Right lobe of liver (tissue), 6 donors: ENCODE measurements at regions not wholly inside any gene's neighbourhood (a gene's known extent, or its start where the extent isn't known, plus 50 kb on each side); places are given as distances from the start of the nearest gene placed in this dataset.
"Not testable (repeated sequence)": the region's sequence is repeated elsewhere in the genome, so short reads cannot be mapped to it uniquely, and the experiment has no call there.

ENCODE experiments used
- ATAC-seq, 4 donors: fragments of 200-7000 bp; cut with Tn5 transposase; one replicate each; pipeline ENCODE4 v1.9.1; 2020; ENCODE audit warnings: mild to moderate bottlenecking in 4 of 4, moderate library complexity in 4 of 4
- DNase-seq, 3 donors: peaks; one replicate each; pipeline ENCODE4 v3.0.0-alpha.2; 2020
- H3K27ac ChIP-seq, 3 donors: fragments of 200-600 bp; one replicate each; pipeline ENCODE4 v1.8.0; 2022
- H3K27me3 ChIP-seq, 2 donors: fragments of 200-600 bp; one replicate each; pipeline ENCODE4 v1.8.0; 2022
- H3K36me3 ChIP-seq, 4 donors: fragments of 200-600 bp; sonication (generic) in 1 of 4; one replicate each; pipeline versions ENCODE4 v1.5.1 to v1.8.0; 2017 to 2022; ENCODE audit warnings: control low read depth in 1 of 4
- H3K4me1 ChIP-seq, 4 donors: fragments of 200-600 bp; sonication (generic) in 1 of 4; one replicate each; pipeline versions ENCODE4 v1.5.1 to v1.8.0; 2017 to 2022; ENCODE audit warnings: control low read depth in 1 of 4
- H3K4me3 ChIP-seq, 3 donors: fragments of 200-600 bp; one replicate each; pipeline ENCODE4 v1.8.0; 2022
- H3K9me3 ChIP-seq, 4 donors: fragments of 200-600 bp; sonication (generic) in 1 of 4; one replicate each; pipeline versions ENCODE4 v1.5.1 to v1.8.0; 2017 to 2022; ENCODE audit warnings: control low read depth in 1 of 4
- CTCF ChIP-seq, 4 donors: fragments of 200-600 bp in 3 of 4; fragments of 450-650 bp in 1 of 4; IDR thresholded peaks; one replicate each; pipeline versions ENCODE4 v1.5.1 to v1.8.0; 2016 to 2022; ENCODE audit warnings: antibody characterized with exemption in 4 of 4, mild to moderate bottlenecking in 2 of 4
- POLR2A ChIP-seq: fragments of 450-650 bp; IDR thresholded peaks from one replicate; pipeline ENCODE4 v1.6.1; 2017; ENCODE audit warnings: antibody characterized with exemption, mild to moderate bottlenecking
- WGBS: methylation state at CpG from one replicate; pipeline ENCODE4 v1.1.6; 2018; ENCODE audit warnings: low coverage, low lambda C conversion rate; ENCODE audit not compliant: insufficient coverage; ENCODE audit errors: missing lambda C conversion rate; 5-methylcytosine and 5-hydroxymethylcytosine counted together
- intact Hi-C, 2 donors: fragments of 100-400 bp; cut with DNase I; formaldehyde crosslinking; loops; one replicate each; pipeline versions ENCODE4 v1.11.2 to v1.14.1; 2022
- donor health status: DM: no; HTN: yes; CAD: no.
- donor health status: DM: no; HTN: no; CAD: no.
- donor health status: DM: no; HTN: no; CAD: no.
- donor health status: DM: no; HTN: yes; CAD: no.
- donor health status: DM: no; HTN: yes; CAD: no.

DNA sequence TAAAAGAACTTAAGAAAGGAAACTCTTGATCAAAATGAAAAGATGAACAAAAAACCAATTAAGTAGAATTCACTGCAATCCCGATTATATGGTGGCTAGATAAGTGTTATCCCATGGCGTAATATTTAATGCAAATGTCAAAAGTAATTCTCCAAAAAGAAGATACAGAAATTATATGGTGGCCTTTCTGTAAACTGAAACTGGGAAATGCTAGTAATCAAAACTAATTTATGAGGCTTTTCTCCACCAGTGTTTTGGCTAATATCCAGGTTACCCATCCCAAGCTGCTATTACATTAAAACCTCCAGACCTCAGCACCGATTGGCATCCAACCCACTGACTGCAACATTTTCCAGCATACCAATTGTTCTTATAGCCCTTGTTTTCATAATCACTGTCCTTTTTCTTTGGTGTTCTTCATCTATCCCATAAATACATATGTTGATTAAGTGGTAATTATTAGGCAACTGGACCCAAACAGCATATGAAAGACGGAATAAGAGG, 77.2 kb upstream of the TNRC6A start:
- no peaks in the 10 kb centered on the region for H3K36me3 ChIP-seq
- intact Hi-C loops: no loop called here
- WGBS: 76% methylated on average over 4 of the region's 4 CpGs
- no peaks in the 10 kb centered on the region for H3K9me3 ChIP-seq
- no peak overlapping the region for H3K4me3 ChIP-seq
- DNase-seq (no peak), ATAC-seq (no peak)
- H3K27me3 ChIP-seq: no peaks in the 10 kb centered on the region
- H3K4me1 ChIP-seq: no peaks in the 10 kb centered on the region
- TF ChIP-seq CTCF (IDR thresholded peaks at IDR 0.05) (no peak), POLR2A (no peak)
- no peak overlapping the region for H3K27ac ChIP-seq

DNA sequence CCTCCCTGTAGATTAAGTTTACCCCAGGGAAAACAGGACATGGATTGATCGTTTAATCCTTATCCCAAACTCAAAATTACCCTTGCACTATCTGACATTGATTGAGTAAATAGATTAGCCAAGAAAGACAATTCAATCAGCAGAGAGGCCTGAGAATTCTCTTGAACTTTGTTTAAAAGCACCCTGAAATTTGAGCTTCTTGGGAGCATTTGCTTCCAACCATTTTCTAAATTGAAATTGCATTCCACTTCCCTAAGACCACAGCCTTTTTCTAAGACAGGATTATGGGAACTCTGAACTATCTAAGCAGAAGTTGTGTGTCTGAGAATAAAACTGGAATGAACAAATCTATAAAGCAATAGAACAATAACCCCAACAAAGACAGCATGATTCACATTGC, 76.6 kb upstream of the TNRC6A start:
- TF ChIP-seq POLR2A: no peak
- TF ChIP-seq CTCF (IDR thresholded peaks at IDR 0.05): no peak
- WGBS: 21% methylated on average over 1 of the region's 1 CpG
- Histone ChIP-seq H3K4me3 (no peak overlapping the region), H3K9me3 (no peaks in the 10 kb centered on the region), H3K4me1 (no peaks in the 10 kb centered on the region), H3K27ac (no peak overlapping the region), H3K27me3 (no peaks in the 10 kb centered on the region), H3K36me3 (no peaks in the 10 kb centered on the region)
- intact Hi-C loops: no loop called here
- ATAC-seq: no peak
- no peak for DNase-seq

DNA sequence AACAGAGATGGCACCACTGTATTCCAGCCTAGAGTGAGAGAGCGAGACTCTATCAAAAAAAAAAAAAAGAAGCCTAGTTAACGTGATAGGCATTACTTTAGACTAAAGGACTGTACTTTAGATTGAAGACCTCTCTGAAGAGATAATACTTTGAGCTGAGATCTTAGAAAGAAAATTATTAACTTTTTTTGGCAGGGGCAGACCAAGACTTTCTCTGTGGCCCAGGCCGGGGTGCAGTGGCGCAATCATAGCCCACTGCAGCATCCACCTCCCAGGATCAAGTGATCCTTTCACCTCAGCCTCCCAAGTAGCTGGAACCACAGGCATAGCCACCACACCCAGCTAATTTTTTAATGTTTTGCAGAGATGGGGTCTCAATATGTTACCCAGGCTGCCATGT, 75.7 kb upstream of the TNRC6A start:
- DNase-seq (no peak), ATAC-seq (peak in 3 of 4 donors; percentile 38 to 61 (median 38))
- no peak for TF ChIP-seq POLR2A
- no peak for TF ChIP-seq CTCF (IDR thresholded peaks at IDR 0.05)
- H3K4me3 ChIP-seq: no peak overlapping the region
- no peaks in the 10 kb centered on the region for H3K36me3 ChIP-seq
- no peaks in the 10 kb centered on the region for H3K4me1 ChIP-seq
- H3K27ac ChIP-seq: no peak overlapping the region
- intact Hi-C loops: no loop called here
- no peaks in the 10 kb centered on the region for H3K27me3 ChIP-seq
- H3K9me3 ChIP-seq: no peaks in the 10 kb centered on the region
- 48% methylated on average over 4 of the region's 4 CpGs for whole genome bisulfite sequencing

DNA sequence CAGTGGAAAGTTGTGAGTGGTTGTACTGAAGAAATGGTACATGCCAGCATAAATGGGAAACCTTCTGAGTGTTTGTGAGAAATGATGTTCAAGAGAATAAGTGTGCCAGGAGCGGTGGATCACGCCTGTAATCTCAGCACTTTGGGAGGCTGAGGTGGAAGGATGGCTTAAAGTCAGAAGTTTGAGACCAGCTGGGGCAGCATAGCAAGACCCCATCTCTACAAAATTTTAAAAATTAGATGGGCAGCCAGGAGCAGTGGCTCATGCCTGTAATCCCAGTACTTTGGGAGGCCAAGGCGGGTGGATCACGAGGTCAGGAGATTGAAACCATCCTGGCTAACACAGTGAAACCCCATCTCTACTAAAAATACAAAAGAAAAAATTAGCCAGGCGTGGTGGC, 63.5 kb upstream of the TNRC6A start:
- 60% methylated on average over 1 of the region's 5 CpGs for whole genome bisulfite sequencing
- DNase-seq, ATAC-seq, intact Hi-C loops, H3K27ac ChIP-seq, H3K9me3 ChIP-seq, H3K36me3 ChIP-seq, H3K4me3 ChIP-seq, H3K27me3 ChIP-seq, H3K4me1 ChIP-seq: not testable (repeated sequence)

DNA sequence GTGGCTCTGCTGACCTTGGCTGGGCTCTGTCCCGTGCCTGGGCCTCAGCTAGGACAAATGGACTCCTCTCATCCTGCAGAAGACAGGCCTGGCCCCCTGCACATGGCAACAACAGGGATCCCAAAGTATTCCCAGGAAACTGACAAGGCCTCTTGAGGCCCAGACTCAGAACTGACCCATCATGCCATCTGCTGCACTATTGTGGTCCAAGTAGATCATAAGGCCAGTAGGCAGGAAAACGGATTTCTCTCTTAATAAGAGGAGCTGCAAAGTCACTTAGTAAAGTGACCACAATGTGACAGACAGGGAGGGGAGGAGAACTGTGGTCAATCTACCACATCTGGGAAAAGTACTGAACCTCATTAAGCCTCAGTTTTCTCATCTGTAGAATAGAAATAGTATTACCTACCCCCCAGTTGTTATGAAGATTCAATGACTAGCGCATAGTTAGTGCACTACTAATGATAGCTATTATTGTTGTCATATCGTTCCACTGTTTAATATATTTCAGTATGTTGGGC, 62.1 kb upstream of the TNRC6A start:
- intact Hi-C loops: no loop called here
- H3K27me3 ChIP-seq: no peaks in the 10 kb centered on the region
- H3K36me3 ChIP-seq: no peaks in the 10 kb centered on the region
- DNase-seq (no peak), ATAC-seq (no peak)
- no peaks in the 10 kb centered on the region for H3K9me3 ChIP-seq
- no peak overlapping the region for H3K4me3 ChIP-seq
- H3K4me1 ChIP-seq: no peaks in the 10 kb centered on the region
- no peak for TF ChIP-seq POLR2A
- TF ChIP-seq CTCF (IDR thresholded peaks at IDR 0.05): no peak
- H3K27ac ChIP-seq: no peak overlapping the region
- 78% methylated on average over 1 of the region's 4 CpGs for WGBS
